Stimulated activated CD8-positive, alpha-beta memory T cell treated with anti-CD3 and anti-CD28 coated beads, Interleukin-15, amount 100 ng/mL, for 48 hours (primary cell): ENCODE measurements at regions not wholly inside any gene's neighbourhood (a gene's known extent, or its start where the extent isn't known, plus 50 kb on each side); places are given as distances from the start of the nearest gene placed in this dataset.
"Not testable (repeated sequence)": the region's sequence is repeated elsewhere in the genome, so short reads cannot be mapped to it uniquely, and the experiment has no call there.

ENCODE experiments used
- DNase-seq, 2 donors: peaks; one replicate each; pipeline ENCODE4 v3.0.0-alpha.2; 2020; ENCODE audit warnings: low read depth in 2 of 2

GRCh38 chr3:16076564-16076963, 97.9 kb upstream of the GALNT15 start:
- DNase-seq: no peak

DNA sequence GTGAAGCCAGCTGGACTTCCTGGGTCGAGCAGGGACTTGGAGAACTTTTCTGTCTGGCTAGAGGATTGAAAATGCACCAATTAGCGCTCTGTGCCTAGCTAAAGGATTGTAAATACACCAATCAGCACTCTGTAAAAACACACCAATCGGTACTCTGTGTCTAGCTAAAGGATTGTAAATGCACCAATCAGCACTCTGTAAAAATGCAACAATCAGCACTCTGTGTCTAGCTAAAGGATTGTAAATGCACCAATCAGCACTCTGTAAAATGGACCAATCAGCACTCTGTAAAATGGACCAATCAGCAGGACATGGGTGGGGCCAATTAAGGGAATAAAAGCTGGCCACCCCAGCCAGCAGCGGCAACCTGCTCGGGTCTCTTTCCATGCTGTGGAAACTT, 97.3 kb upstream of the GALNT15 start:
- not testable (repeated sequence) for DNase-seq

DNA sequence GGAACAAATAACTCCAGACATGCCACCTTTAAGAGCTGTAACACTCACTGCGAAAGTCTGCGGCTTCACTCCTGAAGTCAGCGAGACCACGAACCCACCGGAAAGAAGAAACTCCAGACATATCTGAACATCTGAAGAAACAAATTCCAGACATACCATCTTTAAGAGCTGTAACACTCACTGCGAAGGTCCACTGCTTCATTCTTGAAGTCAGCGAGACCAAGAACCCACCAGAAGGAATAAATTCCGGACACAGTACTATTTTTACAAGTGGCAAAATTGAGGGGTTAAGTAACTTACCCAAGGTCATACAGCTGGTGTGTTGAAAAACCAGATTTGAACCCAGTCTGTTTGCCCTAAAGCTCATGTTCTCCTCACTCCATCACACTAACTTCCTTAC, 96.8 kb upstream of the GALNT15 start:
- not testable (repeated sequence) for DNase-seq

- DNase-seq: no peak
Measured at GRCh38 chr3:16079519-16079918, 95.0 kb upstream of the GALNT15 start.

DNA sequence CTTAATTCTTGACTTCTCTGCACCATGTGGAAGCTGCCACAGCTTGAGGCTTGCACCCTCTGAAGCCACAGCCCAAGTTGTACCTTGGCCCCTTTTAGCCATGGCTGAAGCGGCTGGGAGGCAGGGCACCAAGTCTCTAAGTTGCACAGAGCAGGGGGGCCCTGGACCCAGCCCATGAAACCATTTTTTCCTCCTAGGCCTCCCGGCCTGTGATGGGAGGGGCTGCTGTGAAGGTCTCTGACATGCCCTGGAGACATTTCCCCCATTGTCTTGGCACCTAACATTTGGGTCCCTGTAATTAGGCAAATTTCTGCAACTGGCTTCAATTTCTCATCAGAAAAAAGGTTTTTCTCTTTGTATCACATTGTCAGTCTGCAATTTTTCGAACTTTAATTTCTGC, 92.8 kb upstream of the GALNT15 start:
- DNase-seq: no peak

DNA sequence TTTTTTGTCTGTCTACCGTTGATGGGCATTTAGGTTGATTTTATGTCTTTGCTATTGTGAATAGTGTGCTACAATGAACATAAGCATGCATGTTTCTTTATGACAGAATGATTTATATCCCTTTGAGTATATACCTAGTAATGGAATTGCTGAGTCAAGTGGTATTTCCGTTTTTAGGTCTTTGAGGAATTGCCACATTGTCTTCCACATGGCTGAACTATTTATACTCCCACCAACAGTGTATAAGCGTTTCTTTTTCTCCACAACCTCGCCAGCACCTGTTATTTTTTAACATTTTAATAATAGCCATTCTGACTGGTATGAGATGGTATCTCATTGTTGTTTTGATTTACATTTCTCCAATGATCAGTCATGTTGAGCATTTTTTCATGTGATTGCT, 89.6 kb upstream of the GALNT15 start:
- no peak for DNase-seq

DNA sequence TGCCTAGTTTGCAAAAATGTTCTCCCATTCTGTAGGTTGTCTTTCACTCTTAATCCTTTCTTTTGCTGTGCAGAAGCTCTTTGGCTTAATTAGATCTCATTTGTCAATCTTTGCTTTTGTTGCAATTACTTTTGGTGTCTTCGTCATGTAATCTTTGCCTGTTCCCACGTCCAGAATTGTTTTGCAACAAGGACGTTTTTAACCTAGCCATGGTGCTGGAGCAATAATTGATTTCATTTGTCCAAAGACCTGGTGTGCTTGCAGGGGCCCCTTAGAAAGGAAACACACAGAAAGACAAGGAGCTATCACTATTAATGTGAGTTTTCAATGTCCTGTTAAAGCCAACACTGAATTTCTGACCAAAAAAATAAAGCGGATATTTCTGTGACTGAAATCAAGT, 89.1 kb upstream of the GALNT15 start:
- no peak for DNase-seq

- no peak for DNase-seq
Measured at GRCh38 chr3:16085884-16086608, 88.4 kb upstream of the GALNT15 start.

- no peak for DNase-seq
Measured at GRCh38 chr3:16086690-16087089, 87.8 kb upstream of the GALNT15 start.

- no peak for DNase-seq
Measured at GRCh38 chr3:16088496-16088895, 86.0 kb upstream of the GALNT15 start.

DNA sequence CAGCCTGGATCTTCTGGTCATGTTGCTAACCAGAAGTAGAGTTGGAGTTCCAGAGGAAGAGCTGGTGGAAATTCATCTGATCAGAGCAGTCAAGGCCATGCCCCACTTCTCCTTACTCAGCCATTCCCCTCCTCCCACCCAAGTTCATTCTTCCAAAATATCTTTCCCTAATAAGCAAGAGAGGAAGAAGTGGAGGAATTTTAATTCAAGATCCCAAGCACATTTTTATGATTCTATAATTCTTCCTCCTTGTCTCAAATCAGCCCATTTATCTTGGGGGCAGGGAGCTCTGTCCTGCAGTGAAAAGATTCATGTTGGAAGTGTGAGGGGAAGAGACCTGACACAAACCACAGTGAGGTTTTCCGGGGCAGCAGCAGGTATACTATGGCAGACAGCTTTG, 85.0 kb upstream of the GALNT15 start:
- DNase-seq: no peak

DNA sequence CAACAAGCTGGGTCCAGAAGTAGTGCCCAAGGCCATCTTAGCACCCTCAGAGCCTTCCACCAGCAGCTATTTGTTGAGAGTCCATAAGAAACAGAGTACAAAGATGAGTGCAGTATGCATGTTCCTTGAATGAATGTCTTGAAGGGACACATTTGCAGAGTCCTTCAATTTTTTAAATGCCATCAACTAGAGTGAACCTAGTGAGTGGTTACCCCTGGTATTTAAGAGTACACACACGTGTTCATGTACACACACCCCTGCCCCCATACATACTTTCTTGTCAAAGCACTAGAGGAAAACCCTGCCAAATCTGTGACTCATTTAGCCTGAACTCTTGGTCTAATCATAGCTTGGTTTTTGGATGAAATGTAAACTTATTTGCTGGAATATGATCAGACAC, 84.5 kb upstream of the GALNT15 start:
- no peak for DNase-seq

- DNase-seq: no peak
Measured at GRCh38 chr3:16090706-16091105, 83.8 kb upstream of the GALNT15 start.

- no peak for DNase-seq
Measured at GRCh38 chr3:16092923-16093322, 81.6 kb upstream of the GALNT15 start.

DNA sequence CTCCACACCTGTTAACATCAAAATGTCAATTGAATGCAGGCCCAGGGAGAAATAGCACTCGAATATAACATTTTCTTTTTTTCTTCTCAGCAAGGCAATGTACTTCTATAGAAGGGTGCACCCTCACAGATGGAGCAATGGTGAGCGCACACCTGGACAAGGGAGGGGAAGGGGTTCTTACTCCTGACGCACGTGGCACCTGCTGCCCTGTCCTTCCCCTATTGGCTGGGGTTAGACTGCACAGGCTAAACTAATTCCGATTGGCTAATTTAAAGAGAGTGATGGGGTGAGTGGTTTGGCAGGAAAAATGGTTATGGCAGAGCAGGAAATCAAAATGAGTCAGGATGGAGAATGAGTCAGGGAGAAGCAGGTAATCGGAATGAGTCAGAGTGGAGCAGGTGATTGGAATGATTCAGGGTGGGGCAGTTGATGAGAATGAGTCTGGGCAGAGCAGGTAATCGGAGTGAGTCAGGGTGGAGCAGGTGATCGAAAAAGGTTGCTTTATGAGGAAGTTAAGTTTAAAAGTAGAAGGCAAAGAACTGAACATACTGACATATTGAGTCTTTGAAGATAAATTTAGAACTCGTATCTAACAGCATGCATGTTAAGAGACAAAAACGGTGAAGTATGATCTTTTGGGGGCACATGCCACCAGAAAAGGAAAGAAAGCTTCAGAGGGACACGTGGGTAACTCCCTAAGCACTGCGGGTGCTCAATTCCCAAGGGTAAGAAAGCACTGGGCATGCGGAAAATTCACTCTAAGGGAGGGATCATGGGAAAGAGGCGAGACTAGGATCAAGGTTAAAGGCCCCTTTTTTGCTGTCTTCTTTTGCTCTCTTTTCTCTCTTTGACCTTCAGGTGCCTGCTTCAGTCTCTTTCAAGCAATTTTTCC, 72.9 kb upstream of the GALNT15 start:
- DNase-seq: no peak

DNA sequence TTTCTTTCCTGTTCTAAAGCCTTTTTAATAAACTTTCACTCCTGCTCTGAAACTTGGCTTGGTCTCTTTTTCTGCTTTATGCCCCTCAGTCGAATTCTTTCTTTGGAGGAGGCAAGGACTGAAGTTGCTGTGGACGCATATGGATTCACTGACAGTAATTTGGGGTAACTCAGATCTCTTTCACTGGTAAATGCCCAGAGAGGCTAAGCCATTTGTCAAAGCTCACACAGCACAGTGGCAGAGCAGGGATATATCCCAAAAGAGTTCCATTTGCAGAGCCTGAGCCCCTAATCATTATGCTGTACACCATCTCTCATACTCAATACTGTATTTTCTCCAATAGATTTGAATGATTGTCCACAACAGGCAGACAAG, 72.3 kb upstream of the GALNT15 start:
- DNase-seq: no peak

- DNase-seq: no peak
Measured at GRCh38 chr3:16102905-16103364, 71.5 kb upstream of the GALNT15 start.

- DNase-seq: no peak
Measured at GRCh38 chr3:16103472-16103871, 71.0 kb upstream of the GALNT15 start.

- no peak for DNase-seq
Measured at GRCh38 chr3:16104156-16104555, 70.3 kb upstream of the GALNT15 start.

- no peak for DNase-seq
Measured at GRCh38 chr3:16106050-16106449, 68.4 kb upstream of the GALNT15 start.

GRCh38 chr3:16108424-16108823, 66.1 kb upstream of the GALNT15 start:
- DNase-seq: no peak

DNA sequence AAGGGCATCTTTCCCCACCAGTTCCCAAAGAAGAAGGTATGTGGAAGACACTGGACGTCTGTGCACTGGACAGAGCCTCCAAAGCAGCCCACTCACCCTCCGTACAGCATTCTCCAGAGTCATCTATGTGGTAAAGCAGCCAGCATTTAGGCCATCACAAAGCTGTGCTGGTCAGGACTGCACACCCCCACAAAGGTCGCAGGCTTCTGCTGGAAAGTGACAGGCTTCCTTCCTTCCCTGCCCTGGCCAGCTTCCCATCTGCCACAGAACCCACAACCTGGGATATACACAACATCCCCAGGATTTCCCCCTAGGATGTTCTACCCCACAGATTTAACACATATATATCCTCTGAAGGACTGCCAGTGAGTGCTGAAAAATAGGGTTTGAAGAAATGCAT, 64.6 kb upstream of the GALNT15 start:
- DNase-seq: no peak

DNA sequence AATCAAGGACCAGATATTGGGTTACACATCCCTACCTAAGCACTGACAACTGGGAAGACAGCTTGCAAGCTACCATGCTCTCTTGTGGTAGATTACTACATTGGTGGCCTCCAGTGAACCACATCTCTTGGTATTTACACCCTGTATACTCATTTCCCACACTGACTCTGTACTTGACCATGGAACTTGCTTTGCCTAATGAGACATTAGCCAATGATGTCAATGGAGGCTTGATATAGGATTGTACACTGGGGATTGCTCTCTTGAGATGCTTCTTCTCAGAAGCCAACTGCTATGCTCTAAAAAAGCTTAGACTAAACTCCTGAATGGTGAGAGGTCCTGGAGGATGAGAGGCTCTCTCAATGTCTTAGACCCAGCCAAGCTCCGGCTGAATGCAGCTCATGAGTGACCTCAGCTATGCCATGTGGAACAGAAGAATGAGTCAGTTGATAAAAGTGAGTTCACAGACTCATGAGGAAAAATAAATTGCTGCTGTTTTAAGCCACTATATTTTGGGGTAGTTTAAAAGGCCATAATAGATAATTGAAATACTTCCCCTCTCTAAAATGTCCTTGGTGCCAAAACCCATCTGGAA, 61.5 kb upstream of the GALNT15 start:
- no peak for DNase-seq
